ENCODE measurements at regions not wholly inside any gene's neighbourhood (a gene's known extent, or its start where the extent isn't known, plus 50 kb on each side); places are given as distances from the start of the nearest gene placed in this dataset.

GRCh38 chr11:134569195-134569594 is 157.2 kb upstream of the B3GAT1 start:
- Mint-ChIP-seq H3K4me3 (ENCODE audit: unreplicated experiment) (no peak overlapping the region), H3K9me3 (ENCODE audit: unreplicated experiment) (no peaks in the 10 kb centered on the region), H3K4me1 (ENCODE audit: low read depth, unreplicated experiment) (no peaks in the 10 kb centered on the region), H3K27me3 (ENCODE audit: low read depth, unreplicated experiment) (peaks cover 20% of the 10 kb centered on the region), H3K27ac (ENCODE audit: unreplicated experiment) (no peak overlapping the region), H3K36me3 (ENCODE audit: low read depth, unreplicated experiment) (no peaks in the 10 kb centered on the region)
- DNase-seq (ENCODE audit: low read depth), result no peak
- Histone ChIP-seq H3K36me3 (ENCODE audit: insufficient read depth, low read length) (no peaks in the 10 kb centered on the region), H3K9me3 (ENCODE audit: insufficient read depth, low read depth, low read length) (peaks cover 8% of the 10 kb centered on the region), H3K4me2 (ENCODE audit: low read length) (no peak overlapping the region), H3K4me3 (ENCODE audit: insufficient read depth, low read depth, low read length) (no peak overlapping the region), H3K4me1 (ENCODE audit: insufficient read depth, low read length) (no peaks in the 10 kb centered on the region), H2AFZ (ENCODE audit: low read depth, low read length) (no peak overlapping the region), H3K79me2 (ENCODE audit: insufficient read depth, low read length) (no peaks in the 10 kb centered on the region), H3K27ac (ENCODE audit: low read depth, low read length) (no peak overlapping the region), H3K9ac (ENCODE audit: low read length) (no peak overlapping the region), H3K27me3 (ENCODE audit: insufficient read depth, low read length) (no peaks in the 10 kb centered on the region), H4K20me1 (ENCODE audit: insufficient read depth, low read length) (no peaks in the 10 kb centered on the region)
- FAIRE-seq, result no peak
- TF ChIP-seq EZH2 (IDR thresholded peaks at IDR 0.05; ENCODE audit: insufficient read depth, low read length) (no peak), CTCF (IDR thresholded peaks at IDR 0.05; ENCODE audit: insufficient read depth, low read depth, low read length) (no peak)

GRCh38 chr11:134566311-134566710 is 154.3 kb upstream of the B3GAT1 start:
- Histone ChIP-seq H3K36me3 (ENCODE audit: insufficient read depth, low read length) (no peaks in the 10 kb centered on the region), H3K4me1 (ENCODE audit: insufficient read depth, low read length) (no peaks in the 10 kb centered on the region), H3K27ac (ENCODE audit: low read depth, low read length) (no peak overlapping the region), H3K4me3 (ENCODE audit: insufficient read depth, low read depth, low read length) (no peak overlapping the region), H3K9me3 (ENCODE audit: insufficient read depth, low read depth, low read length) (peaks cover 8% of the 10 kb centered on the region), H3K4me2 (ENCODE audit: low read length) (no peak overlapping the region), H2AFZ (ENCODE audit: low read depth, low read length) (no peak overlapping the region), H3K79me2 (ENCODE audit: insufficient read depth, low read length) (no peaks in the 10 kb centered on the region), H3K27me3 (ENCODE audit: insufficient read depth, low read length) (no peaks in the 10 kb centered on the region), H3K9ac (ENCODE audit: low read length) (no peak overlapping the region), H4K20me1 (ENCODE audit: insufficient read depth, low read length) (no peaks in the 10 kb centered on the region)
- H3K36me3 Mint-ChIP-seq (ENCODE audit: low read depth, unreplicated experiment), result no peaks in the 10 kb centered on the region
- H3K27me3 Mint-ChIP-seq (ENCODE audit: low read depth, unreplicated experiment), result peaks cover 4% of the 10 kb centered on the region
- DNase-seq (ENCODE audit: low read depth) (no peak), FAIRE-seq (no peak)
- no peaks in the 10 kb centered on the region for H3K9me3 Mint-ChIP-seq (ENCODE audit: unreplicated experiment)
- no peak overlapping the region for H3K4me3 Mint-ChIP-seq (ENCODE audit: unreplicated experiment)
- H3K27ac Mint-ChIP-seq (ENCODE audit: unreplicated experiment), result no peak overlapping the region
- H3K4me1 Mint-ChIP-seq (ENCODE audit: low read depth, unreplicated experiment), result peaks cover 12% of the 10 kb centered on the region
- TF ChIP-seq CTCF (IDR thresholded peaks at IDR 0.05; ENCODE audit: insufficient read depth, low read depth, low read length) (no peak), EZH2 (IDR thresholded peaks at IDR 0.05; ENCODE audit: insufficient read depth, low read length) (no peak)

GRCh38 chr11:134565343-134565891 is 153.4 kb upstream of the B3GAT1 start:
- H3K27me3 Mint-ChIP-seq (ENCODE audit: low read depth, unreplicated experiment), result peaks cover 4% of the 10 kb centered on the region
- H3K27me3 ChIP-seq (ENCODE audit: insufficient read depth, low read length), result no peaks in the 10 kb centered on the region
- H3K27ac ChIP-seq (ENCODE audit: low read depth, low read length), result no peak overlapping the region
- H3K27ac Mint-ChIP-seq (ENCODE audit: unreplicated experiment), result no peak overlapping the region
- no peak overlapping the region for H3K9ac ChIP-seq (ENCODE audit: low read length)
- H3K4me3 ChIP-seq (ENCODE audit: insufficient read depth, low read depth, low read length), result no peak overlapping the region
- no peaks in the 10 kb centered on the region for H4K20me1 ChIP-seq (ENCODE audit: insufficient read depth, low read length)
- TF ChIP-seq CTCF (IDR thresholded peaks at IDR 0.05; ENCODE audit: insufficient read depth, low read depth, low read length) (no peak), EZH2 (IDR thresholded peaks at IDR 0.05; ENCODE audit: insufficient read depth, low read length) (no peak)
- H3K36me3 ChIP-seq (ENCODE audit: insufficient read depth, low read length), result no peaks in the 10 kb centered on the region
- H3K36me3 Mint-ChIP-seq (ENCODE audit: low read depth, unreplicated experiment), result no peaks in the 10 kb centered on the region
- no peaks in the 10 kb centered on the region for H3K79me2 ChIP-seq (ENCODE audit: insufficient read depth, low read length)
- no peak overlapping the region for H2AFZ ChIP-seq (ENCODE audit: low read depth, low read length)
- H3K9me3 Mint-ChIP-seq (ENCODE audit: unreplicated experiment), result no peaks in the 10 kb centered on the region
- no peak overlapping the region for H3K4me2 ChIP-seq (ENCODE audit: low read length)
- no peak for FAIRE-seq
- no peak for DNase-seq (ENCODE audit: low read depth)
- H3K4me1 Mint-ChIP-seq (ENCODE audit: low read depth, unreplicated experiment), result peaks cover 19% of the 10 kb centered on the region
- H3K4me3 Mint-ChIP-seq (ENCODE audit: unreplicated experiment), result no peak overlapping the region
- peaks cover 8% of the 10 kb centered on the region for H3K9me3 ChIP-seq (ENCODE audit: insufficient read depth, low read depth, low read length)
- H3K4me1 ChIP-seq (ENCODE audit: insufficient read depth, low read length), result no peaks in the 10 kb centered on the region

Data from astrocyte (in vitro differentiated cells and primary cell).